Pancreas (tissue), 10 donors: ENCODE measurements at regions not wholly inside any gene's neighbourhood (a gene's known extent, or its start where the extent isn't known, plus 50 kb on each side); places are given as distances from the start of the nearest gene placed in this dataset.
"Not testable (repeated sequence)": the region's sequence is repeated elsewhere in the genome, so short reads cannot be mapped to it uniquely, and the experiment has no call there.

ENCODE experiments used
- ATAC-seq, 4 donors: fragments of 200-7000 bp; cut with Tn5 transposase; one replicate each; pipeline versions ENCODE4 v1.8.0 to v1.9.1; 2020; ENCODE audit warnings: mild to moderate bottlenecking in 4 of 4, moderate library complexity in 4 of 4
- DNase-seq, 6 donors: peaks; one replicate each; pipeline ENCODE4 v3.0.0-alpha.2; 2020
- FAIRE-seq: peaks from 2 replicates; lab custom pipeline; 2012; peaks lifted over from hg19 to GRCh38; lab: Jason Lieb, UNC
- H3K27ac ChIP-seq, 4 donors: fragments of 200-600 bp; sonication (generic); 1 replicate in 3 of 4; 2 replicates in 1 of 4; pipeline versions ENCODE4 v1.5.0 to v1.8.0; 2020
- H3K27me3 ChIP-seq, 4 donors: fragments of 200-600 bp; one replicate each; pipeline ENCODE4 v1.8.0; 2021
- H3K36me3 ChIP-seq, 3 donors: fragments of 200-600 bp; sonication (generic) in 1 of 3; one replicate each; pipeline versions ENCODE4 v1.5.0 to v1.8.0; 2020 to 2021
- H3K4me1 ChIP-seq, 3 donors: fragments of 200-600 bp; one replicate each; pipeline ENCODE4 v1.8.0; 2021
- H3K4me3 ChIP-seq, 4 donors: fragments of 200-600 bp; sonication (generic) in 2 of 4; one replicate each; pipeline versions ENCODE4 v1.5.0 to v1.8.0; 2020 to 2021
- H3K9me3 ChIP-seq, 4 donors: fragments of 200-600 bp; one replicate each; pipeline ENCODE4 v1.8.0; 2021
- CTCF ChIP-seq, 4 donors: fragments of 200-600 bp; sonication (generic) in 3 of 4; IDR thresholded peaks; one replicate each; pipeline versions ENCODE4 v1.5.0 to v1.8.0; 2021; ENCODE audit warnings: antibody characterized with exemption in 4 of 4
- WGBS, 2 donors: extraction: QIAGEN DNeasy Blood & Tissue Kit; methylation state at CpG; one replicate each; pipeline ENCODE4 v1.1.7; 2013; 5-methylcytosine and 5-hydroxymethylcytosine counted together
- intact Hi-C, 3 donors: fragments of 100-400 bp; cut with DNase I; formaldehyde crosslinking; loops; one replicate each; pipeline versions ENCODE4 v1.11.1 to v1.14.2; 2022
- donor health status: healthy with polysubstance abuse.
- donor health status: DM: no; HTN: no; CAD: no; lungs with moderate emphysema.
- donor health status: DM: no; HTN: no; CAD: no.
- donor health status: control.
- donor health status: control.
- donor health status: Bipolar disorder and iron deficiency.
- donor health status: DM: yes; HTN: yes; CAD: no.
- donor health status: DM: no; HTN: no; CAD: no.
- donor health status: DM: no; HTN: no; CAD: no.
- donor health status: DM: yes; HTN: yes; CAD: no.

- ATAC-seq, result no peak
- Histone ChIP-seq H3K27ac (no peak overlapping the region), H3K9me3 (no peaks in the 10 kb centered on the region), H3K4me1 (no peaks in the 10 kb centered on the region), H3K27me3 (no peaks in the 10 kb centered on the region), H3K4me3 (no peak overlapping the region), H3K36me3 (no peaks in the 10 kb centered on the region)
- 53 to 64% methylated on average over 7 of the region's 7 CpGs for WGBS, 2 donors
- no peak for FAIRE-seq
- no peak for TF ChIP-seq CTCF (IDR thresholded peaks at IDR 0.05)
- DNase-seq, result no peak
- intact Hi-C loops, result no loop called here
Observed at GRCh38 chr4:110400086-110400485, 75.9 kb upstream of the ENPEP start.

DNA sequence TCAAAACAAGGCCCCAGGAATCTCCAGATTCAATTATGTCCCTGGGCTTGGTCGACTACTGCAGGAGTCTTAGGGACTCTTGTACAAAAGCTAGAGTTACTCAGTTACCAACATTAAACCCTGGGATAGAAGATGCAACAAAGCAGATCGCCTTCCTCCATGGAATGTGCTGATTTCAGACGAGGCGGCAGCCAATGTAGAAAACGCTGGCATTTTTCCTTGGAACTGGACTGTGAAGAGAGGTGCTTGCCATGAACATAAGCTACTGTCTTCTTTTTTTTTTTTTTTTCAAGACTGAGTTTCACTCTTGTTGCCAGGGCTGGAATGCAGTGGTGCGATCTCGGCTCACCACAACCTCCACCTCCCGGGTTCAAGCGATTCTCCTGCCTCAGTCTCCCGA is 76.9 kb upstream of the ENPEP start:
- H3K9me3 ChIP-seq, H3K27ac ChIP-seq, intact Hi-C loops, FAIRE-seq, H3K4me3 ChIP-seq, DNase-seq, H3K36me3 ChIP-seq, H3K27me3 ChIP-seq, ATAC-seq, H3K4me1 ChIP-seq: not testable (repeated sequence)
- 73 to 84% methylated on average over 10 of the region's 10 CpGs for WGBS, 2 donors

DNA sequence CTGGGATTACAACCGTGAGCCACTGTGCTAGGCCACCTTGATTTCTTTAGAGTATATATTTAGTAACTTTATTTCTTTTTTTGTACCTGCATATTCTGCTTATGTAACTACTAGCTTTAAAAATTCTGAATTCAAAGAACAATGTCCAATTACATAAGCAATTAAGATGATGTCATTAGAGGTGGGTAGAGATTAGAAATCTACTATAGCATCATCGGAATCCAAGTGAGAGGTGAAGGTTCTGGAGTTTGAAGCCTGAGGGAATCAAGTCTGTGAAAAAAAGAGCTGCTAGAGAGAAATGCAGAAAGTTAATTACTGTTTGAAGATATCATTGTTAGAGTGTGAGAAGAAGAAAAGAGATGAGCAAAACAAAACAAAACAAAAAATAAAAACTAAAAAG is 79.0 kb upstream of the ENPEP start:
- FAIRE-seq, result no peak
- ATAC-seq, result no peak
- no peak overlapping the region for H3K27ac ChIP-seq
- TF ChIP-seq CTCF (IDR thresholded peaks at IDR 0.05), result no peak
- no peaks in the 10 kb centered on the region for H3K9me3 ChIP-seq
- no peak overlapping the region for H3K4me3 ChIP-seq
- no peak for DNase-seq
- intact Hi-C loops, result no loop called here
- no peaks in the 10 kb centered on the region for H3K27me3 ChIP-seq
- peaks cover 0 to 3% (median 0%) of the 10 kb centered on the region in 3 donors for H3K4me1 ChIP-seq
- H3K36me3 ChIP-seq, result no peaks in the 10 kb centered on the region
- WGBS, 2 donors, result 80% methylated on average over 2 of the region's 2 CpGs

DNA sequence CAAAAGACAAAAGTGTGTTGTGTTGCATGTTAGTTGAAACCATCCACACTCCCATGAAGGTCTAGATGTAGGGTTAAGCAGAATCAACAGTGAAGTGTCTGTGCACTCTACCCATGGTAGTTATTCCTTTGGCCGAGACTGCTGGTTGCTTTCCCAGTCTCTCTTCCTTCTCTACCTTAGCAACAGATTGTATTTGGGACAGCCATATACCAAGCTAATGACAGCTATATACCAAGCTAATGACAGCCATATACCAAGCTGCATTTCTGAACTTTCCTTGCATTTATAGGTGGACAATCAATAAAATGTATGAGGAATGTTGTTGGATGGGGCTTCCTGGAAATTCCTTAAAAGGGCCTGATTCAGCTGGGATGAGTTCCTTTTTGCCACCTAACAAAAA is 80.5 kb upstream of the ENPEP start:
- Histone ChIP-seq H3K4me3 (no peak overlapping the region), H3K9me3 (no peaks in the 10 kb centered on the region), H3K27me3 (no peaks in the 10 kb centered on the region), H3K27ac (no peak overlapping the region), H3K4me1 (peaks cover 0 to 3% (median 0%) of the 10 kb centered on the region in 3 donors), H3K36me3 (no peaks in the 10 kb centered on the region)
- FAIRE-seq (no peak), ATAC-seq (no peak), DNase-seq (no peak)
- intact Hi-C loops, result no loop called here
- TF ChIP-seq CTCF (IDR thresholded peaks at IDR 0.05), result no peak
- 81 to 100% methylated on average over 1 of the region's 1 CpG for WGBS, 2 donors

- no peak for FAIRE-seq
- TF ChIP-seq CTCF (IDR thresholded peaks at IDR 0.05), result no peak
- H3K27me3 ChIP-seq, result no peaks in the 10 kb centered on the region
Observed at GRCh38 chr4:110394871-110395270, 81.1 kb upstream of the ENPEP start.

DNA sequence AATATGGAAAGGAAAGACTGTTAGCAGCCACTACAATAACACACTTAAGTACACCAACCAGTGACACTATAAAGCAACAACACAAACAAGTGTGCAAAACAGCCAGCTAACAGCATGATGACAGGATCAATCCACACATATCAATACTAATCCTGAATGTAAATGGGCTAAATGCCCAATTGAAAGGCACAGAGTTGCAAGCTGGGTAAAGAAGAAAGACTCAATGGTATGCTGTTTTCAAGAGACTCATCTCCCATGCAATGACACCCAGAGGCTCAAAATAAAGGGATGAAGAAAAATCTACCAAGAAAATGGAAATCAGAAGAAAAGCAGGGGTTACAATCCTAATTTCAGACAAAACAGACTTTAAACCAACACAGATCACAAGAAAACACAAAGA is 94.2 kb upstream of the ENPEP start:
- no peaks in the 10 kb centered on the region for H3K9me3 ChIP-seq
- no peak overlapping the region for H3K27ac ChIP-seq
- no peaks in the 10 kb centered on the region for H3K36me3 ChIP-seq
- DNase-seq, result no peak
- FAIRE-seq, result no peak
- intact Hi-C loops, result no loop called here
- no peak overlapping the region for H3K4me3 ChIP-seq
- H3K27me3 ChIP-seq, result no peaks in the 10 kb centered on the region
- no peak for ATAC-seq
- no peak for TF ChIP-seq CTCF (IDR thresholded peaks at IDR 0.05)
- no peaks in the 10 kb centered on the region for H3K4me1 ChIP-seq

More at GRCh38 chr4:110394871-110395270, 81.1 kb upstream of the ENPEP start:
- H3K27ac ChIP-seq, result no peak overlapping the region
- H3K4me3 ChIP-seq, result no peak overlapping the region
- H3K4me1 ChIP-seq, result peaks cover 0 to 3% (median 0%) of the 10 kb centered on the region in 3 donors
- intact Hi-C loops, result no loop called here
- DNase-seq (no peak), ATAC-seq (no peak)
- H3K9me3 ChIP-seq, result no peaks in the 10 kb centered on the region
- no peaks in the 10 kb centered on the region for H3K36me3 ChIP-seq
